Liver (tissue), 8 donors: ENCODE measurements at regions not wholly inside any gene's neighbourhood (a gene's known extent, or its start where the extent isn't known, plus 50 kb on each side); places are given as distances from the start of the nearest gene placed in this dataset.

Experiments used
- DNase-seq: peaks from one replicate; pipeline ENCODE4 v3.0.0-alpha.2; 2017; ENCODE audit warnings: low spot score
- H3K27ac ChIP-seq, 2 donors: one replicate each; pipeline ENCODE4 v1.7.0; 2013; ENCODE audit warnings: inconsistent platforms in 2 of 2, low read length in 2 of 2, control low read depth in 1 of 2, low read depth in 1 of 2, mild to moderate bottlenecking in 1 of 2
- H3K27me3 ChIP-seq, 4 donors: one replicate each; pipeline versions ENCODE4 v1.6.1 to v1.7.0; 2013; ENCODE audit warnings: low read length in 3 of 4, inconsistent platforms in 1 of 4, mild to moderate bottlenecking in 1 of 4, moderate library complexity in 1 of 4; ENCODE audit not compliant: control insufficient read depth in 4 of 4, insufficient read depth in 4 of 4
- H3K36me3 ChIP-seq, 4 donors: one replicate each; pipeline versions ENCODE4 v1.6.1 to v1.7.0; 2013; ENCODE audit warnings: low read length in 3 of 4, mild to moderate bottlenecking in 3 of 4, low read depth in 1 of 4, moderate library complexity in 1 of 4; ENCODE audit not compliant: control insufficient read depth in 4 of 4, insufficient read depth in 3 of 4
- H3K4me1 ChIP-seq, 4 donors: one replicate each; pipeline versions ENCODE4 v1.6.1 to v1.7.0; 2013; ENCODE audit warnings: low read length in 3 of 4, mild to moderate bottlenecking in 3 of 4, moderate library complexity in 1 of 4; ENCODE audit not compliant: control insufficient read depth in 4 of 4, insufficient read depth in 4 of 4
- H3K4me3 ChIP-seq, 3 donors: one replicate each; pipeline versions ENCODE4 v1.6.1 to v1.7.0; 2013; ENCODE audit warnings: low read length in 3 of 3, control low read depth in 1 of 3, low read depth in 1 of 3, mild to moderate bottlenecking in 1 of 3
- H3K9ac ChIP-seq, 2 donors: one replicate each; pipeline ENCODE4 v1.7.0; 2013; ENCODE audit warnings: low read length in 2 of 2, mild to moderate bottlenecking in 2 of 2, moderate library complexity in 2 of 2, control low read depth in 1 of 2, low read depth in 1 of 2
- H3K9me3 ChIP-seq, 4 donors: one replicate each; pipeline versions ENCODE4 v1.6.1 to v1.7.0; 2013; ENCODE audit warnings: low read length in 3 of 4; ENCODE audit not compliant: control insufficient read depth in 4 of 4
- ATF3 ChIP-seq: IDR thresholded peaks from 2 replicates; pipeline ENCODE4 v1.6.1; 2016; ENCODE audit warnings: antibody characterized with exemption
- CTCF ChIP-seq: fragments of 150-350 bp; IDR thresholded peaks from 2 replicates; pipeline ENCODE4 v1.5.1; 2017; ENCODE audit warnings: improper control_type of control experiment, low read depth, low read length; ENCODE audit not compliant: missing input control
- FOXA1 ChIP-seq: IDR thresholded peaks from 2 replicates; pipeline ENCODE4 v1.6.1; 2016; ENCODE audit warnings: antibody characterized with exemption
- GABPA ChIP-seq, 2 donors: IDR thresholded peaks in 1 of 2; conservative IDR thresholded peaks in 1 of 2; 2 replicates each; pipeline ENCODE4 v1.6.1; 2016; ENCODE audit warnings: antibody characterized with exemption in 2 of 2, mild to moderate bottlenecking in 1 of 2, moderate library complexity in 1 of 2
- HNF4A ChIP-seq, 2 donors: conservative IDR thresholded peaks; 2 replicates each; pipeline ENCODE4 v1.6.1; 2016; ENCODE audit warnings: antibody characterized with exemption in 2 of 2, mild to moderate bottlenecking in 2 of 2
- HNF4G ChIP-seq: IDR thresholded peaks from 2 replicates; pipeline ENCODE4 v1.6.1; 2016; ENCODE audit warnings: antibody characterized with exemption
- JUND ChIP-seq, 2 donors: IDR thresholded peaks; 2 replicates each; pipeline ENCODE4 v1.6.1; 2016; ENCODE audit warnings: antibody characterized with exemption in 2 of 2
- MAX ChIP-seq: IDR thresholded peaks from 2 replicates; pipeline ENCODE4 v1.6.1; 2016; ENCODE audit warnings: antibody characterized with exemption
- NR2F2 ChIP-seq: IDR thresholded peaks from 2 replicates; pipeline ENCODE4 v1.6.1; 2016; ENCODE audit warnings: antibody characterized with exemption
- RAD21 ChIP-seq, 2 donors: IDR thresholded peaks; 2 replicates each; pipeline ENCODE4 v1.6.1; 2016; ENCODE audit warnings: antibody characterized with exemption in 2 of 2, mild to moderate bottlenecking in 2 of 2
- RXRA ChIP-seq, 2 donors: IDR thresholded peaks; 2 replicates each; pipeline ENCODE4 v1.6.1; 2017 to 2018; ENCODE audit warnings: antibody characterized with exemption in 2 of 2, mild to moderate bottlenecking in 1 of 2
- SP1 ChIP-seq: IDR thresholded peaks from 2 replicates; pipeline ENCODE4 v1.6.1; 2018; ENCODE audit warnings: antibody characterized with exemption, mild to moderate bottlenecking
- TAF1 ChIP-seq: conservative IDR thresholded peaks from 2 replicates; pipeline ENCODE4 v1.6.1; 2016; ENCODE audit warnings: antibody characterized with exemption, mild to moderate bottlenecking
- ZBTB33 ChIP-seq: IDR thresholded peaks from 2 replicates; pipeline ENCODE4 v1.6.1; 2016; ENCODE audit warnings: antibody characterized with exemption
- WGBS: extraction: QIAGEN DNeasy Blood & Tissue Kit; methylation state at CpG from one replicate; pipeline ENCODE4 v1.1.7; 2013; 5-methylcytosine and 5-hydroxymethylcytosine counted together
- donor health status: healthy.
- donor health status: healthy.
- donor health status: healthy.
- donor health status: healthy.
- donor health status: healthy.

- TF ChIP-seq CTCF (no peak), RXRA (IDR thresholded peaks at IDR 0.05) (no peak), GABPA (IDR thresholded peaks at IDR 0.05 in 1 of 2, conservative IDR thresholded peaks at IDR 0.05 in 1 of 2) (no peak), HNF4G (no peak), JUND (IDR thresholded peaks at IDR 0.05) (no peak)
These were observed 1293.4 kb upstream of the NCAM2 start (continued) for GRCh38 chr21:19704832-19705231.

GRCh38 chr21:19712441-19712840, 1285.8 kb upstream of the NCAM2 start:
- Histone ChIP-seq H3K9ac (no peak overlapping the region), H3K4me1 (no peaks in the 10 kb centered on the region), H3K27me3 (no peaks in the 10 kb centered on the region), H3K9me3 (no peaks in the 10 kb centered on the region), H3K36me3 (no peaks in the 10 kb centered on the region), H3K27ac (no peak overlapping the region), H3K4me3 (no peak overlapping the region)
- WGBS = 80% methylated on average over 3 of the region's 3 CpGs
- TF ChIP-seq ATF3 (no peak), HNF4G (no peak), ZBTB33 (no peak), JUND (IDR thresholded peaks at IDR 0.05) (no peak), NR2F2 (no peak), TAF1 (no peak), RXRA (IDR thresholded peaks at IDR 0.05) (no peak), HNF4A (conservative IDR thresholded peaks at IDR 0.05) (no peak)
- no peak for DNase-seq

GRCh38 chr21:19713313-19713712, 1284.9 kb upstream of the NCAM2 start:
- no peak overlapping the region for H3K9ac ChIP-seq
- H3K36me3 ChIP-seq = no peaks in the 10 kb centered on the region
- no peak for DNase-seq
- no peaks in the 10 kb centered on the region for H3K4me1 ChIP-seq
- no peak overlapping the region for H3K4me3 ChIP-seq
- no peak for TF ChIP-seq ZBTB33
- TF ChIP-seq MAX = no peak
- no peak for TF ChIP-seq RAD21 (IDR thresholded peaks at IDR 0.05)
- no peak for TF ChIP-seq NR2F2
- no peak for TF ChIP-seq JUND (IDR thresholded peaks at IDR 0.05)
- no peak for TF ChIP-seq FOXA1
- TF ChIP-seq SP1 = no peak
- H3K9me3 ChIP-seq = no peaks in the 10 kb centered on the region
- no peaks in the 10 kb centered on the region for H3K27me3 ChIP-seq
- H3K27ac ChIP-seq = no peak overlapping the region
